Parathyroid adenoma (tissue), 2 donors: ENCODE measurements at regions not wholly inside any gene's neighbourhood (a gene's known extent, or its start where the extent isn't known, plus 50 kb on each side); places are given as distances from the start of the nearest gene placed in this dataset.
"Not testable (repeated sequence)": the region's sequence is repeated elsewhere in the genome, so short reads cannot be mapped to it uniquely, and the experiment has no call there.

Experiments
- H2AFZ ChIP-seq: fragments of 300-600 bp; sonication (generic); one replicate; pipeline ENCODE4 v1.7.0; 2017; ENCODE audit warnings: antibody characterized with exemption, mild to moderate bottlenecking
- H3K27ac ChIP-seq: fragments of 300-600 bp; sonication (generic); one replicate; pipeline ENCODE4 v1.7.0; 2017
- H3K27me3 ChIP-seq: fragments of 300-600 bp; sonication (generic); one replicate; pipeline ENCODE4 v1.7.0; 2017; ENCODE audit warnings: low read length; ENCODE audit not compliant: control insufficient read depth, insufficient read depth
- H3K36me3 ChIP-seq: fragments of 300-600 bp; sonication (generic); one replicate; pipeline ENCODE4 v1.7.0; 2017; ENCODE audit warnings: low read length; ENCODE audit not compliant: control insufficient read depth, insufficient read depth
- H3K4me1 ChIP-seq: fragments of 300-600 bp; sonication (generic); one replicate; pipeline ENCODE4 v1.7.0; 2017; ENCODE audit warnings: control low read depth
- H3K4me2 ChIP-seq: fragments of 300-600 bp; sonication (generic); one replicate; pipeline ENCODE4 v1.7.0; 2017; ENCODE audit warnings: low read length
- H3K4me3 ChIP-seq: fragments of 300-600 bp; sonication (generic); one replicate; pipeline ENCODE4 v1.7.0; 2017; ENCODE audit warnings: low read depth, low read length
- H3K79me2 ChIP-seq: fragments of 300-600 bp; sonication (generic); one replicate; pipeline ENCODE4 v1.7.0; 2017; ENCODE audit warnings: control low read depth
- H3K9ac ChIP-seq: fragments of 300-600 bp; sonication (generic); one replicate; pipeline ENCODE4 v1.7.0; 2017; ENCODE audit warnings: mild to moderate bottlenecking
- H3K9me3 ChIP-seq: fragments of 300-600 bp; sonication (generic); one replicate; pipeline ENCODE4 v1.7.0; 2017; ENCODE audit warnings: low read length; ENCODE audit not compliant: control insufficient read depth
- TF ChIP-seq, protein P1 (sequence below): fragments of 300-600 bp; sonication (generic); IDR thresholded peaks from one replicate; pipeline ENCODE4 v1.7.0; 2017; ENCODE audit warnings: antibody characterized with exemption, mild to moderate bottlenecking
- donor health status: primary hyperparathyroidism.

DNA sequence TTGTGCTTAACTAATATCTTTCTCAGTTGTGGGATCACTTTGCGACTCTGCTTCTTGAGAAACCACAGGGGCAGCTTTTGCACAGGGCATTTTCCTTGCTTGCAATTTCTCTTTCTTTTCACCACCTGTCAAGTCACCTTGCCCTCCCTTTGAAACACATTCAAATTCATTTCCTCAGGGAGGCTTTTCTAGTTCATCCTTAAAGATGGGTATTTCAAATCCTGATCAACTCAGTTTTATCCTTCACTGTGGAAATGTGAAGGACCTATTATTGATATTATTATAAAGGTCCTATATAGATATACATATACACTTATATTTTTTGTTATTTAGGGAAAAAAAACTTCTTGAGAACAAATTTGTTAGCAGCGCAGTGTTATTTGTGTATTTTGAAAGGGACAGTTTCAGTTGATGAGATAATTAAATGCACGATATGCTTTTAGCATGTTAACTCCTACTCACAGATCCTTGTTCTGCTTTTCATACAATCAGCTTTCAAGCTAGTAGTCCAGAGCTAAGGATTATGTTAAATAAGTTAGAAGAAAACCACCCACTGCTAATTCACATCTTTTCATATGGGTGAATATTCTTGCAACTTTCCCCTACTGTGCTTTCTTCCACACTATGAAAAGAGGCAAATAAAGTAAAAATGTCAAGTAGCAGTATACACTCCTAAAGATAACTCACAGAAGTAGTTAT is 501.4 kb upstream of the RGS6 start:
- H3K4me1 ChIP-seq: no peaks in the 10 kb centered on the region
- H3K79me2 ChIP-seq: peaks cover 12% of the 10 kb centered on the region
- H3K4me2 ChIP-seq: no peak overlapping the region
- H3K36me3 ChIP-seq: no peaks in the 10 kb centered on the region
- TF ChIP-seq, protein P1, sequence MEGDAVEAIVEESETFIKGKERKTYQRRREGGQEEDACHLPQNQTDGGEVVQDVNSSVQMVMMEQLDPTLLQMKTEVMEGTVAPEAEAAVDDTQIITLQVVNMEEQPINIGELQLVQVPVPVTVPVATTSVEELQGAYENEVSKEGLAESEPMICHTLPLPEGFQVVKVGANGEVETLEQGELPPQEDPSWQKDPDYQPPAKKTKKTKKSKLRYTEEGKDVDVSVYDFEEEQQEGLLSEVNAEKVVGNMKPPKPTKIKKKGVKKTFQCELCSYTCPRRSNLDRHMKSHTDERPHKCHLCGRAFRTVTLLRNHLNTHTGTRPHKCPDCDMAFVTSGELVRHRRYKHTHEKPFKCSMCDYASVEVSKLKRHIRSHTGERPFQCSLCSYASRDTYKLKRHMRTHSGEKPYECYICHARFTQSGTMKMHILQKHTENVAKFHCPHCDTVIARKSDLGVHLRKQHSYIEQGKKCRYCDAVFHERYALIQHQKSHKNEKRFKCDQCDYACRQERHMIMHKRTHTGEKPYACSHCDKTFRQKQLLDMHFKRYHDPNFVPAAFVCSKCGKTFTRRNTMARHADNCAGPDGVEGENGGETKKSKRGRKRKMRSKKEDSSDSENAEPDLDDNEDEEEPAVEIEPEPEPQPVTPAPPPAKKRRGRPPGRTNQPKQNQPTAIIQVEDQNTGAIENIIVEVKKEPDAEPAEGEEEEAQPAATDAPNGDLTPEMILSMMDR: no peak
- no peak overlapping the region for H3K27ac ChIP-seq
- no peak overlapping the region for H3K9ac ChIP-seq
- H3K4me3 ChIP-seq: no peak overlapping the region
- no peaks in the 10 kb centered on the region for H3K27me3 ChIP-seq
- no peak overlapping the region for H2AFZ ChIP-seq
- no peaks in the 10 kb centered on the region for H3K9me3 ChIP-seq

DNA sequence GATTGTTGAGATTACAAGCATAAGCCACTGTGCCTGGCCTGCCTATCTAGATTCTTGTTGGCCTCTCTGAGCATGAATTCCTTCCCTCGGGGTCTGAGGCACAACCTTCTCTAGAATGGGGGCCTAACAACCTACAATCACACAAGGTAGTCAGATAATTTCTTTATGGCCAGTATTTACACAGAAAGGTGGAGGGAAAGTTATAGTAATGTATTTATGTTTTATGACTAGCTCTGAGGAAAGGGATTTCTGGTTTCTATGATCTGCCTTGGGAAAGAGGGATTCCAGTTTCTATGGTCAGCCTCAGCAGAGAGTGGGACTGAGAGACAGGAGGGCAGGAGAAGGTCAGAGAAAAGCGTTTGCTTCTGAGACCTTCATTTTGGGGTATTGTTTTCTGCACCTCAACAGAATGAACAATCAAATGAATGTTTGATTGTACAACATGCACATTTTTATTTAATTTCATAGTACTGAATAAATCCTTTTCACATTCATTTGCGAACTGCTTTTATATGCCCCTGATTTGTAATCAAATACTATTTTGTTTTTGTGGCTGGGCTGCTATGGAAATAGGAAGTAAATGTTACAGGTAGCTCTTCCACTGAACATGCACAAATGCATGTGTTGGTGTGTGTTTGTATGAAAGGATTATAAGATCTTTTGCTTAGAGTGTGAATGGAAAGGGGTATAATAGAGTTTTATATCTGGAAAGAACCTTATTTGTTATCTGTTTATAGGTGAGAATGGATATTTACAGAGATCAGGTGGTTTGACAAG is 499.7 kb upstream of the RGS6 start:
- Histone ChIP-seq H3K36me3 (no peaks in the 10 kb centered on the region), H3K9ac (no peak overlapping the region), H3K4me1 (no peaks in the 10 kb centered on the region), H3K4me2 (no peak overlapping the region), H3K9me3 (no peaks in the 10 kb centered on the region), H2AFZ (no peak overlapping the region), H3K4me3 (no peak overlapping the region), H3K27me3 (no peaks in the 10 kb centered on the region), H3K27ac (no peak overlapping the region), H3K79me2 (peaks cover 8% of the 10 kb centered on the region)
- TF ChIP-seq, protein P1: no peak

DNA sequence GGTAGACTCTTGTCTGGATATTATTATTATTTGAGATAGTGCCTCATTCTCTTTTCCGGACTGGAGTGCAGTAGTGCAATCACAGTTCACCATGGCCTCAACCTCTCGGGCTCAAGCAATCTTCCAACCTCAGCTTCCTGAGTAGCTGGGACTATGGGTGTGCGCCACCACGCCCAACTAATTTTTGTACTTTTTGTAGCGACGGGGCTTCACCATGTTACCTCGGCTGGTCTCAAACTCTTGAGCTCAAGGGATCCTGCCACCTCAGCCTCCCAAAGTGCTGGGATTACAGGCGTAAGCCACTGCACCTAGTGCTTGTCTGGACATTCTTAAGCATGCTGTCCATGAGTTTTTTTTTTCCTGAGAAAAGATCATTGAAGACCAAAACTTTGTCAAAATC is 498.9 kb upstream of the RGS6 start:
- H3K4me2 ChIP-seq: no peak overlapping the region
- no peak overlapping the region for H3K4me3 ChIP-seq
- TF ChIP-seq, protein P1: no peak
- H3K27ac ChIP-seq: no peak overlapping the region
- H3K9ac ChIP-seq: no peak overlapping the region
- peaks cover 8% of the 10 kb centered on the region for H3K79me2 ChIP-seq
- no peaks in the 10 kb centered on the region for H3K4me1 ChIP-seq
- H3K36me3 ChIP-seq: no peaks in the 10 kb centered on the region
- H3K27me3 ChIP-seq: no peaks in the 10 kb centered on the region
- H2AFZ ChIP-seq: no peak overlapping the region
- no peaks in the 10 kb centered on the region for H3K9me3 ChIP-seq

DNA sequence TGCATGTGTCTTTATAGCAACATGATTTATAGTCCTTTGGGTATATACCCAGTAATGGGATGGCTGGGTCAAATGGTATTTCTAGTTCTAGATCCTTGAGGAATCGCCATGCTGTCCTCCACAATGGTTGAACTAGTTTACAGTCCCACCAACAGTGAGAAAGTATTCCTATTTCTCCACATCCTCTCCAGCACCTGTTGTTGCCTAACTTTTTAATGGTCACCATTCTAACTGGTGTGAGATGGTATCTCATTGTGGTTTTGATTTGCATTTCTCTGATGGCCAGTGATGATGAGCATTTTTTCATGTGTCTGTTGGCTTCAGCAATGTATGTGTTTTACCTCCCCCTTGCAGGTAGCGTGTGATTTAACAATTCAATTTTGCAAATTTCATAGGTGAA is 496.6 kb upstream of the RGS6 start:
- H2AFZ ChIP-seq, H3K4me2 ChIP-seq, H3K9ac ChIP-seq, H3K4me3 ChIP-seq, H3K9me3 ChIP-seq, H3K4me1 ChIP-seq, H3K36me3 ChIP-seq, H3K79me2 ChIP-seq, H3K27ac ChIP-seq, H3K27me3 ChIP-seq: not testable (repeated sequence)

DNA sequence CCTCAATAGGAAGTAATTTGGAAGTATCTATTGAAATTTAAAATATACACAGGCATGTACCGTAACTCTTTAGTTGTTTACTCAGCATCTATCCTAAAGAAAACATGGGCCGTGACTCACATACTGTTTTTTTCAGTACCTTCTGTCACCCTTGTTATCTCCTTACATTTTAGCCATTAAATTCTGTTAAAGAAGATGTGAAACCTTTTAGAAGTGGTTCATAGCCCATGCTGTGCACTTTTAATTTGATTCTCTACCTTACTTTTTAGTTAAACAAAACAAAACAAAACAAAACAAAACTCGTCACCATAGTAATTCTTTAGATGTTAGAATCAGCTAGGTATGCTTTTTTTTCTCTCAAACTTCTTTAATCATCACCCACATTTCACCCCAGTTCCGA is 494.4 kb upstream of the RGS6 start:
- no peaks in the 10 kb centered on the region for H3K4me1 ChIP-seq
- H3K27me3 ChIP-seq: no peaks in the 10 kb centered on the region
- H2AFZ ChIP-seq: no peak overlapping the region
- H3K27ac ChIP-seq: no peak overlapping the region
- peaks cover 5% of the 10 kb centered on the region for H3K79me2 ChIP-seq
- TF ChIP-seq, protein P1: no peak
- H3K9me3 ChIP-seq: no peaks in the 10 kb centered on the region
- H3K36me3 ChIP-seq: no peaks in the 10 kb centered on the region
- H3K9ac ChIP-seq: no peak overlapping the region
- H3K4me2 ChIP-seq: no peak overlapping the region
- no peak overlapping the region for H3K4me3 ChIP-seq
